ENCODE measurements at regions not wholly inside any gene's neighbourhood (a gene's known extent, or its start where the extent isn't known, plus 50 kb on each side); places are given as distances from the start of the nearest gene placed in this dataset.
"Not testable (repeated sequence)": the region's sequence is repeated elsewhere in the genome, so short reads cannot be mapped to it uniquely, and the experiment has no call there.

DNA sequence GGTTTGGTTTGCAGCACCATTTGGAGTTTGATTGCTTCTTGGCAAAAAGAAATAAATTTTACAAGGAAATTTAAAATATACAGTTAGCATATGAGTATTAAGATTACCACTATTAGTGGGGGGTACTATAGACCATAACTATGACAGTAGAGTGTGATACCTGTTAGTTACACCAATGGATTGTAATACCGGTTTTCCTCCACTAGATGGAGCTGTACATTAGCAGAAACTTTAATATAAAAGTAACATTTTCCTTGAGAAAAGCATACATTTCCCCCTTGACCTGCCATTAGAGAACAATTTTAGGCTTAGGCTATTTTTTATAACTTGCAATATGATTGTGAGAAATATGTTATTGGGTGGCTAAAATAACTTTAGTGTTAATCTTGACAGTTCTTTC lies 163.9 kb upstream of the TGIF2LX start:
- H3K79me2 ChIP-seq (ENCODE audit: insufficient read depth, low read length); H3K4me3 ChIP-seq (replicated peaks in 1 of 3; ENCODE audit: insufficient read depth in 1 of 3, low read depth in 2 of 3, low read length in 3 of 3); H3K36me3 ChIP-seq (replicated peaks in 1 of 2; ENCODE audit: control insufficient read depth in 1 of 2, insufficient read depth in 2 of 2, low read length in 2 of 2); intact Hi-C loops (cut with micrococcal nuclease; ENCODE audit: unreplicated experiment); CTCF ChIA-PET (ENCODE audit: low intra/inter-chr PET ratio, low total read pairs); H3K4me2 ChIP-seq (ENCODE audit: low read depth, low read length); ATAC-seq; H3K27ac ChIP-seq (ENCODE audit: extremely low read length, insufficient read depth, low read length); H3K9me3 ChIP-seq (ENCODE audit: low read length); H3K27me3 ChIP-seq (ENCODE audit: control insufficient read depth in 1 of 2, insufficient read depth in 2 of 2, low read length in 2 of 2); H2AFZ ChIP-seq (ENCODE audit: low read length); H4K20me1 ChIP-seq (ENCODE audit: insufficient read depth, low read length); POLR2A ChIA-PET; H3K4me1 ChIP-seq (ENCODE audit: insufficient read depth, low read length); BruUV-seq (replicated peaks); H3K9ac ChIP-seq (ENCODE audit: insufficient read depth, low read depth, low read length); in situ Hi-C loops (cut with HindIII; ENCODE audit: extremely low pct_ligation_motif_present, low pct_unique_long_range_greater_than_20kb): not testable (repeated sequence)
- FAIRE-seq = peak; percentile 78
- WGBS (ENCODE audit: low lambda C conversion rate) = 0% methylated on average over 1 of the region's 1 CpG
- TF ChIP-seq STAG1 (CRISPR knock-in tag; IDR thresholded peaks at IDR 0.05) = 0 out of 2 replicates have a peak, but pooled peaks have one; percentile 7
- TF ChIP-seq, protein P1, sequence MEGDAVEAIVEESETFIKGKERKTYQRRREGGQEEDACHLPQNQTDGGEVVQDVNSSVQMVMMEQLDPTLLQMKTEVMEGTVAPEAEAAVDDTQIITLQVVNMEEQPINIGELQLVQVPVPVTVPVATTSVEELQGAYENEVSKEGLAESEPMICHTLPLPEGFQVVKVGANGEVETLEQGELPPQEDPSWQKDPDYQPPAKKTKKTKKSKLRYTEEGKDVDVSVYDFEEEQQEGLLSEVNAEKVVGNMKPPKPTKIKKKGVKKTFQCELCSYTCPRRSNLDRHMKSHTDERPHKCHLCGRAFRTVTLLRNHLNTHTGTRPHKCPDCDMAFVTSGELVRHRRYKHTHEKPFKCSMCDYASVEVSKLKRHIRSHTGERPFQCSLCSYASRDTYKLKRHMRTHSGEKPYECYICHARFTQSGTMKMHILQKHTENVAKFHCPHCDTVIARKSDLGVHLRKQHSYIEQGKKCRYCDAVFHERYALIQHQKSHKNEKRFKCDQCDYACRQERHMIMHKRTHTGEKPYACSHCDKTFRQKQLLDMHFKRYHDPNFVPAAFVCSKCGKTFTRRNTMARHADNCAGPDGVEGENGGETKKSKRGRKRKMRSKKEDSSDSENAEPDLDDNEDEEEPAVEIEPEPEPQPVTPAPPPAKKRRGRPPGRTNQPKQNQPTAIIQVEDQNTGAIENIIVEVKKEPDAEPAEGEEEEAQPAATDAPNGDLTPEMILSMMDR (CRISPR knock-in tag; IDR thresholded peaks at IDR 0.05) = peak; percentile 23; the same call in 1 of the 2 replicates
- peak; percentile 8 for DNase-seq (ENCODE audit: low spot score)

DNA sequence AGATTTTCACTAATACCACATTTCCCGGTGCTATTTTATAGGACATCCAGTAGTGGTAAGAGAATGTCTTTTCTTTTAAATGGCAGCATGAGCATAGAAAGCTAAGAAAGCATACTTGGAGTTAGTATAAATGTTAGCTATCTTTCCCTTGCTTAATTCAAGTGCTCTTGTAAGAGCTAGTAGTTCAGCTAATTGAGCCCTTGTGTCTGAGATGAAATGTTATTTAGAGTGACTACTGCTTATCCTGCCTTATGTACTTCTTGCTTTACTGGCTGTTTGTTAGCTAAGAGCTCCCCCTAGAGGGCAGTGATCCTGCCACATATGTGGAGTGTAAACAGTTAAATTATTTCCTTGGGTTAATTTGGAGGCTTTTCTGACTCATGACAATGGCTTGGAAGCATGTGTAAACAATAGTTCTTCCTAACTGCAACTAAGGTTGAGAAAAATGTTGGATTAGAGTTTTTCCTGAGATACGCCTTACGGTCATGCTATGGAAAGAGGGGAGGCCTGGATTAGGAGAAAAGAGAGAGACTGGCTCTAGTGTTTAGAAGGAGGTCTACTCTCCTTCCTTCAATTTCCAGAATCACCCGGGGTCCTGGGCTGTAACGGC lies 162.5 kb upstream of the TGIF2LX start:
- BruUV-seq (replicated peaks); intact Hi-C loops (cut with micrococcal nuclease; ENCODE audit: unreplicated experiment); CTCF ChIA-PET (ENCODE audit: low intra/inter-chr PET ratio, low total read pairs); H3K9me3 ChIP-seq (ENCODE audit: low read length); H3K4me2 ChIP-seq (ENCODE audit: low read depth, low read length); H3K4me3 ChIP-seq (replicated peaks in 1 of 3; ENCODE audit: insufficient read depth in 1 of 3, low read depth in 2 of 3, low read length in 3 of 3); H3K79me2 ChIP-seq (ENCODE audit: insufficient read depth, low read length); H3K36me3 ChIP-seq (replicated peaks in 1 of 2; ENCODE audit: control insufficient read depth in 1 of 2, insufficient read depth in 2 of 2, low read length in 2 of 2); H4K20me1 ChIP-seq (ENCODE audit: insufficient read depth, low read length); in situ Hi-C loops (cut with HindIII; ENCODE audit: extremely low pct_ligation_motif_present, low pct_unique_long_range_greater_than_20kb); H3K27ac ChIP-seq (ENCODE audit: extremely low read length, insufficient read depth, low read length); H3K27me3 ChIP-seq (ENCODE audit: control insufficient read depth in 1 of 2, insufficient read depth in 2 of 2, low read length in 2 of 2); POLR2A ChIA-PET; DNase-seq (ENCODE audit: low spot score); H3K9ac ChIP-seq (ENCODE audit: insufficient read depth, low read depth, low read length); H2AFZ ChIP-seq (ENCODE audit: low read length); ATAC-seq; H3K4me1 ChIP-seq (ENCODE audit: insufficient read depth, low read length): not testable (repeated sequence)
- peak; percentile 86 for FAIRE-seq
- 18% methylated on average over 5 of the region's 5 CpGs for WGBS (ENCODE audit: low lambda C conversion rate)

DNA sequence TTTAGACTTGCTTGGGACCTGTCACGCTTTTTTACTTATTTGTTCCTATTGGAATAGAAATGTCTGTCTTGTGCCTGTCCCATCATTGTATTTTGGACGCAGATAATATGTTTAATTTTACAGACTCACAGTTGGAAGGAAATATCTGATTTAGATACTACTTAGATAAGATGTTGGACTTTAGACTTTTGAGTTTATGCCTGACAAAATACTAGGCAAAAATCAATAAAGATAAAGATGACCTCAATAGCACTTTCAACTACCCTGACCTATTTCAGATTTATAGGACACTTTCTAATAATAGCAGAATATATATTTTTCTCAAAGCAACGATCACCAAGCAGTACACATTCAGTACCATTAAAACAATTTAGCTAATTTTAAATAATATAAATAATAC lies 150.1 kb upstream of the TGIF2LX start:
- H3K27me3 ChIP-seq (ENCODE audit: control insufficient read depth in 1 of 2, insufficient read depth in 2 of 2, low read length in 2 of 2); intact Hi-C loops (cut with micrococcal nuclease; ENCODE audit: unreplicated experiment); H3K4me3 ChIP-seq (replicated peaks in 1 of 3; ENCODE audit: insufficient read depth in 1 of 3, low read depth in 2 of 3, low read length in 3 of 3); H3K36me3 ChIP-seq (replicated peaks in 1 of 2; ENCODE audit: control insufficient read depth in 1 of 2, insufficient read depth in 2 of 2, low read length in 2 of 2); BruUV-seq (replicated peaks); FAIRE-seq; H4K20me1 ChIP-seq (ENCODE audit: insufficient read depth, low read length); H3K9ac ChIP-seq (ENCODE audit: insufficient read depth, low read depth, low read length); in situ Hi-C loops (cut with HindIII; ENCODE audit: extremely low pct_ligation_motif_present, low pct_unique_long_range_greater_than_20kb); ATAC-seq; CTCF ChIA-PET (ENCODE audit: low intra/inter-chr PET ratio, low total read pairs); H3K4me1 ChIP-seq (ENCODE audit: insufficient read depth, low read length); H3K4me2 ChIP-seq (ENCODE audit: low read depth, low read length); H3K27ac ChIP-seq (ENCODE audit: extremely low read length, insufficient read depth, low read length); H3K79me2 ChIP-seq (ENCODE audit: insufficient read depth, low read length); H3K9me3 ChIP-seq (ENCODE audit: low read length); DNase-seq (ENCODE audit: low spot score); H2AFZ ChIP-seq (ENCODE audit: low read length); POLR2A ChIA-PET: not testable (repeated sequence)
- WGBS (ENCODE audit: low lambda C conversion rate) = 0% methylated on average over 3 of the region's 3 CpGs

DNA sequence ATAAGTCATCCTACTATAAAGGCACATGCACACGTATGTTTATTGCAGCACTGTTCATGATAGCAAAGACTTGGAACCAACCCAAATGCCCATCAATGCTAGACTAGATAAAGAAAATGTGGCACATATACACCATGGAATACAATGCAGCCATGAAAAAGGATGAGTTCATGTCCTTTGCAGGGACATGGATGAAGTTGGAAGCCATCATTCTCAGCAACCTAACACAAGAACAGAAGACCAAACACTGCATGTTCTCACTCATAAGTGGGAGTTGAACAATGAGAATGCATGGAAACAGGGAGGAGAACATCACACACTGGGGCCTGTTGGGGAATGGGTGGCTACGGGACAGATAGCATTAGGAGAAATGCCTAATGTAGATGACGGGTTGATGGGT lies 110.3 kb upstream of the TGIF2LX start:
- H3K9me3 ChIP-seq (ENCODE audit: low read length); H3K4me2 ChIP-seq (ENCODE audit: low read depth, low read length); H3K36me3 ChIP-seq (replicated peaks in 1 of 2; ENCODE audit: control insufficient read depth in 1 of 2, insufficient read depth in 2 of 2, low read length in 2 of 2); intact Hi-C loops (cut with micrococcal nuclease; ENCODE audit: unreplicated experiment); CTCF ChIA-PET (ENCODE audit: low intra/inter-chr PET ratio, low total read pairs); H3K79me2 ChIP-seq (ENCODE audit: insufficient read depth, low read length); H3K4me3 ChIP-seq (replicated peaks in 1 of 3; ENCODE audit: insufficient read depth in 1 of 3, low read depth in 2 of 3, low read length in 3 of 3); H3K4me1 ChIP-seq (ENCODE audit: insufficient read depth, low read length); POLR2A ChIA-PET; BruUV-seq (replicated peaks); H4K20me1 ChIP-seq (ENCODE audit: insufficient read depth, low read length); DNase-seq (ENCODE audit: low spot score); in situ Hi-C loops (cut with HindIII; ENCODE audit: extremely low pct_ligation_motif_present, low pct_unique_long_range_greater_than_20kb); ATAC-seq; H3K27me3 ChIP-seq (ENCODE audit: control insufficient read depth in 1 of 2, insufficient read depth in 2 of 2, low read length in 2 of 2); H2AFZ ChIP-seq (ENCODE audit: low read length); H3K27ac ChIP-seq (ENCODE audit: extremely low read length, insufficient read depth, low read length); H3K9ac ChIP-seq (ENCODE audit: insufficient read depth, low read depth, low read length); FAIRE-seq: not testable (repeated sequence)
- 4% methylated on average over 3 of the region's 3 CpGs for WGBS (ENCODE audit: low lambda C conversion rate)
